ENCODE measurements at regions not wholly inside any gene's neighbourhood (a gene's known extent, or its start where the extent isn't known, plus 50 kb on each side); places are given as distances from the start of the nearest gene placed in this dataset.

DNA sequence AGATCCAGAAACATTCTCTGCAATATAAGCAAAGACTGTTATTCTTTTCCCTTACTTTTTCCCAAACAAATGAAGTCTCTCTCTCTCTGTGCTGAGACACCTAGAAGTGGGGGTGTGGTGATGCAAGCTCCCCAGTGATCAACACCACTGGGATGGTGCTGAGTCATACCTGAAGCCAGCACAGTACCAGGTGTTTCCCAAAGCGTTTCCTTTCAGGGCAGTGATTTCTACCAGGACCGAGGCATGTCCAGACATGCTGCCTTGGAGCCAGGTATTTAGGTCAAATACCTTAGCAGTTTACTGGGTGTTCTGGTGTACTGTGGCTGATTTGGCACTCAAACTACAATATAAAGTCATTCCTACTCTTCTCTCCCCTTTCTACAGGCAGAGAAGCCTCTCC, 726.5 kb downstream of the FAM133A start:
- TF ChIP-seq, protein P1, sequence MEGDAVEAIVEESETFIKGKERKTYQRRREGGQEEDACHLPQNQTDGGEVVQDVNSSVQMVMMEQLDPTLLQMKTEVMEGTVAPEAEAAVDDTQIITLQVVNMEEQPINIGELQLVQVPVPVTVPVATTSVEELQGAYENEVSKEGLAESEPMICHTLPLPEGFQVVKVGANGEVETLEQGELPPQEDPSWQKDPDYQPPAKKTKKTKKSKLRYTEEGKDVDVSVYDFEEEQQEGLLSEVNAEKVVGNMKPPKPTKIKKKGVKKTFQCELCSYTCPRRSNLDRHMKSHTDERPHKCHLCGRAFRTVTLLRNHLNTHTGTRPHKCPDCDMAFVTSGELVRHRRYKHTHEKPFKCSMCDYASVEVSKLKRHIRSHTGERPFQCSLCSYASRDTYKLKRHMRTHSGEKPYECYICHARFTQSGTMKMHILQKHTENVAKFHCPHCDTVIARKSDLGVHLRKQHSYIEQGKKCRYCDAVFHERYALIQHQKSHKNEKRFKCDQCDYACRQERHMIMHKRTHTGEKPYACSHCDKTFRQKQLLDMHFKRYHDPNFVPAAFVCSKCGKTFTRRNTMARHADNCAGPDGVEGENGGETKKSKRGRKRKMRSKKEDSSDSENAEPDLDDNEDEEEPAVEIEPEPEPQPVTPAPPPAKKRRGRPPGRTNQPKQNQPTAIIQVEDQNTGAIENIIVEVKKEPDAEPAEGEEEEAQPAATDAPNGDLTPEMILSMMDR (IDR thresholded peaks at IDR 0.05): no peak
- TF ChIP-seq POLR2A (IDR thresholded peaks at IDR 0.05): no peak
